CD4-positive, alpha-beta T cell treated with Interleukin-4 for 4 hours (primary cell): ENCODE measurements at regions not wholly inside any gene's neighbourhood (a gene's known extent, or its start where the extent isn't known, plus 50 kb on each side); places are given as distances from the start of the nearest gene placed in this dataset.

Source experiments
- DNase-seq: peaks from one replicate; pipeline ENCODE4 v3.0.0-alpha.2; 2020

DNA sequence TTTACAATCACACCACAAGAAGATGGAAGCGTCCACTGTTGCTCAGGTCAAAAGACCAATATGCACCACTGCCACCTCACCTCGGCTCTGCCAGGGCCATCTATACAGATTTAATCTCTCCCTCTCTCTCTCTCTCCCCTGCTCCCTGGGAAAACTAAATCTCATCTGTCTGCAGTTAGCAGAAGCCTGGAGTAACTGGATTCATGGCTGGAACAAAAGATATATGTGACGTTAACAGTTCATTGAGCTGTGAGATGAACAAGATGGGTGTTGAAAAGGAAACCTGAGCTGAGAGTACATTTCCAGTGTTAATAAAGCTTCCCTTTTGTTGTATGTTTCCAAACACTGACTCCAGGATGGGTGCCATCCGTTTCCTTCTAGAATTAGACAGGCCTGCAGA is 369.7 kb downstream of the CDK5RAP2 start:
- no peak for DNase-seq

- no peak for DNase-seq
These were observed 376.9 kb downstream of the CDK5RAP2 start for GRCh38 chr9:120202856-120203654.

DNA sequence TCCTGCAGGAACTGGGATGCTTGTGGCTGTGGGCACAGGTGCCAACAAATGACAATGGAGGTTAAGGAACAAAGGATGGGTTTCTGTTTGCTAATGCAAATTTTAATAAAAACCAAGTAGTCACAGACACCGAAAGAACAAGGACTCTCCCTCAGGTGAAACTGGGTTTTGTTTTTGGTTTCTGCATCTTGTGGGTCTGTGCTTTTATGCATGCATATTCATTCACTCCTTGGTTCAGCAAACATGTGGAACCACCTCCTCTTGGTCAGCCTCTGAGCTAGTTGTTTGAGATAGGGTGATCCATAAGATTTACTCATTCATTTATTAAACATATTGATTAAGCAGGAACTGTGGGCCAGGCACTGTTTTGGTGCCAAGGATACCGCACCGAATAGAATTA is 381.9 kb downstream of the CDK5RAP2 start:
- no peak for DNase-seq

GRCh38 chr9:120197605-120198004 is 382.4 kb downstream of the CDK5RAP2 start:
- DNase-seq, result no peak

DNA sequence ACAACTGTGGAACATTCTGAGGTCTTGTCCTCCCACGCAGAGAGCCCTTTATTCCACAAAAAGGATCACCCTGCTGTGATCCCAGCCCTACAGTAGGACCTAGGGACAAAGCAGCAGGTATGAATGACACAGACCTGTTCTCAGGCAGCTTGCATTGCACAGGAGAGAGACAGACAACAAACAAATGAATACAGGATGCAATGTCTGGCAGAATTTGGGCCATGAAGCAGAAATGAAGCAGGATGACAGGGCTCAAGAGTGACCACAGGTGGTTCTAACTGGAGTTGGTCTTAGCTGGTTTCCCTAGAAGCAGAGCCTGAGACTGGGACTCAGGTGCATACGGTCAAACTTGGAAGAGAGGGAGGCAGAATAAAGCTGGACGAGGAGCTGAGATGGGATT is 388.8 kb downstream of the CDK5RAP2 start:
- DNase-seq, result no peak

DNA sequence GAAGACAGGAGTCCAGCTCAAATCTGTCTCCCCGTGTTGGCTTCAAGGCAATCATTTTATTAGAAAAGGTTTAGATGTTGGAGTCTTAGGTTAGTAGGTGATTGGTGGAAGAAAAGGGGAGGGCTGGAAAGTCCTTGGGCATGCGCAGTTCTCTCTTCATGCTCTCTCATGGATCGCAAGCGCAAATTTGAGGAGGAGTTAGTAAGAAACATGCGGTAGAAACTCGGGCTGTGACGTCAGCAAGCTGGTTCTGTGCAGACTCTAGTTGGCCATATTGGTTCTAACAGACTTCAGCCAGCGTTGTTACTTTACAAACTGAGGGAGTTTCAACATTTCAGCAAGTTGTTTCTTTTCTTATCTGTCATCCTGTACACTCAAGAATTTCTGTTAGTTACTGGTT is 392.2 kb downstream of the CDK5RAP2 start:
- no peak for DNase-seq

- no peak for DNase-seq
These were observed 393.7 kb downstream of the CDK5RAP2 start for GRCh38 chr9:120186276-120186675.

DNA sequence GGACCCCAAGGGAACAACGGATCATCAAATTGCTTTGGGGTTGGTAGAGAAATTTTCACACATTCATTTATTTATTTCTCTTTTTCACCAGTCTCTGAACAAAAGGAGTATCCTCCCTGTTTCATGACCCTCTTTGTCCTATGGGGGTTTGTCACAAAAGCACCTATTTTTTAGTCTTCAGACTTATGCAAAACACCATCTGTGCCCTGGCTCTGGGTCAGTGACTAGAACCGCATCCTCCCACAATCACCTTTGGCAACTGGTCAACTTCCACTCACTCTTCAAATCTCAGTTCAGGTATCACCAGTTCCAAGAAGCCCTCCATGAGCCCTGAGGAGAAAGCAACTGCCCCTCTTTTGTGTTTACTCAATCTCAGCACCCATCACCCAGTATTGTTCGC is 395.7 kb downstream of the CDK5RAP2 start:
- no peak for DNase-seq

- DNase-seq, result no peak
These were observed 396.4 kb downstream of the CDK5RAP2 start for GRCh38 chr9:120183615-120184014.

GRCh38 chr9:120182011-120182410 is 398.0 kb downstream of the CDK5RAP2 start:
- DNase-seq, result no peak

- DNase-seq, result no peak
These were observed 402.8 kb downstream of the CDK5RAP2 start for GRCh38 chr9:120177121-120177520.

- no peak for DNase-seq
These were observed 404.9 kb downstream of the CDK5RAP2 start for GRCh38 chr9:120175031-120175430.

- DNase-seq, result no peak
These were observed 418.2 kb downstream of the CDK5RAP2 start for GRCh38 chr9:120161776-120162175.

- DNase-seq, result no peak
These were observed 421.7 kb downstream of the CDK5RAP2 start for GRCh38 chr9:120158221-120158620.

GRCh38 chr9:120156376-120156775 is 423.6 kb downstream of the CDK5RAP2 start:
- DNase-seq, result no peak

DNA sequence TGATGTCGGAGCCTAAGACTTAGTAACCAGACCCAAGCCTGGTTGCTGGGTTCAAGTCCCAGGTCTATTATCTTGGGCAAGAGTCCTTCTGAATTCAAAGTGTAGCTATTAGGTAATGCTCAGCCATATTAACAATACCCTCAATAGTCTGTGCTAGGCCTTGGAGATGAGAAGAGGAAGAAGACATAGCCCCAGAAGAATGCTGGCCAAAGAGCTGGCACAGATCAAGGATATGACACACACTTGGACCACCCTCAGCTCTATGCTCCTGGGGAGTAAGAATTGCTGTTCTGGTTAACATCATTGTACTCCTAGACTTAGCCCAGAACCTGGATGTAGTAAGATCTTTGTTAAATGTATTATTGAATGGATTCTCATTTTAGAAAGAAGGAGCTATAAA is 426.7 kb downstream of the CDK5RAP2 start:
- DNase-seq, result no peak

DNA sequence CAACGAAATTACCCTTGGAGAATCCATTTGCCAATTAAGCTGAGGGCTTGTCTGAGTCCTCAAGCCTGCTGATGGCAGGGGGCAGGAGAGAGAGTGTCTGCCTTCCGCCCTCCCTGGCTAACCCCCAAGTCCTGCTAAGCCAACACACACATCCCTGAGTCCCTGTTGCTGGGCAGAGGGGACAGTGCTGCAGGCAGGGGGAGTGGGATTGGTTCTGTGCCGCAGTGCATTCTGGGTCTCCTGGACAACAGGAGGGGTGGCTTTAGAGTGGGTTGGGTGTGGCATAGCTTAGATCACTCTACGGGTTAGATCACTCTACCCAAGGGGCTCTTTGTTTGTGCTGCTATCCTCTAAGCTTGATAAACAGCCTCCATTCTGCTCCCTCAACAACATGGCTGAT is 427.7 kb downstream of the CDK5RAP2 start:
- DNase-seq, result no peak

GRCh38 chr9:120151806-120152205 is 428.2 kb downstream of the CDK5RAP2 start:
- no peak for DNase-seq

- no peak for DNase-seq
These were observed 428.8 kb downstream of the CDK5RAP2 start for GRCh38 chr9:120151149-120151548.

DNA sequence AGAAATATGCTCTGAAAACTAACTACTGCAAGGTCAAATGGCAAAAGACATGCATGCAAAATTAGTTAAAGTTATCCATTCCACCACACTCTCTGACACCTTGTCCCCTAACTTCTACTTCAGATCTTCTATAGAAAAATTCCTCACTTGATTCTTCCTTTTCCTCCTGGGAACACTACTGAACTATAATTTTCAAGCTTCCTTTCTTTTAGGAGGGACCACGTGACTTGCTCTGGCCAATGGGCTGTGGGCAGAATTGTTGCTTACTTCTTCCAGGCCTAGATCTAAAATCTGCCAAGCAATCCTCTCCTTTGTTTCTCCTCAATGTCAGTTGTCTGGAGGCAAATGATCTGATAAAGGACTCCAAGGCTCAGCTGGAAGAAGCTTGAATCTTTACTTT is 441.0 kb downstream of the CDK5RAP2 start:
- DNase-seq, result no peak

DNA sequence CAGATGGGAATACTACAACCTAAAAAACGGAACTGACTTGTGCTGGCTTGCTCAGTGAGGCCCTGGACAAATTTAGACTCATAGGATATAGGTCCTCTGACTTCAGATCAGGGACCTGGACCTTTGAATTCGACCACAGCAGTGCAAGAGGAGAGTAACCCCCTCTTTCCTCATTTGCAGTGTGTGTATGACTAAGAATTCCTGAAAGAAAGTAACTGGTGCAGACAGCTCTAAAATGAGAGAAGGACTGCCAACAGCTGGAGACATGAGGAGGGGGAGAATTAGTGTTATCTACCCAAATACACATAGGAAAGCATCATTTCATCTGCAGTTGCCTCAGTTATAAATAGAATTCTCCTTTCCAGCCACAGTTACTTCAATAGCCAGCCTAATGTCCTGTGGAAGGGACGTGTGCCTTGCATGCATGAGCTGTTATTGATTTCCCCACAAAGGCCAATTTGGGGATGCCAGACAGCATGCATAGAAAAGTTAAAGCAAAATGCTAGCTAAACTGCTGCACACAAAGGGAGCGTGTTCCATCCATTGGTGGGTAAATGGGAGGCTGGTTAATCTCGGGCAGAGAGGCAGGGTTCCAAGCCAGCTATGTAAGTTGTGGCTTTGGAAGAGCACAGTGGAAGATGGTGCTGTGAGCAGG is 442.7 kb downstream of the CDK5RAP2 start:
- no peak for DNase-seq

DNA sequence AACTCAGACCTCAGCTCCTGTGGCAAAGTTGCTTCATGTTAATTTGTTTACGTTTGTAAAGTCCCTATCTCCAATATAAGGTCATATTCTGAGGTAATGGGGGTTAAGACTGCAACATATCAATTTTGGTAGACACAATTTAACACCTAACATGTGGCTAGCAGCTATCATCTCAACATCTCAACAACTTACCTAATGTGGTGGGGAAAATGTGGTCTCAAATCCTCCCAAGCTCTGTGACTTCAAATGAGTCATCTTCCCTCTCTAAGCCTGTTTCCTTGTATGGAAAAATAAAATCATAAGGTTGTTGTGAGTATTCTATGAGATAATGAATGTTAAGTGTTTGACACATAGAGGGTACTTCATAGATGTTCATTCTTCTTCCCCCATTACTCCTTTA is 443.3 kb downstream of the CDK5RAP2 start:
- no peak for DNase-seq

DNA sequence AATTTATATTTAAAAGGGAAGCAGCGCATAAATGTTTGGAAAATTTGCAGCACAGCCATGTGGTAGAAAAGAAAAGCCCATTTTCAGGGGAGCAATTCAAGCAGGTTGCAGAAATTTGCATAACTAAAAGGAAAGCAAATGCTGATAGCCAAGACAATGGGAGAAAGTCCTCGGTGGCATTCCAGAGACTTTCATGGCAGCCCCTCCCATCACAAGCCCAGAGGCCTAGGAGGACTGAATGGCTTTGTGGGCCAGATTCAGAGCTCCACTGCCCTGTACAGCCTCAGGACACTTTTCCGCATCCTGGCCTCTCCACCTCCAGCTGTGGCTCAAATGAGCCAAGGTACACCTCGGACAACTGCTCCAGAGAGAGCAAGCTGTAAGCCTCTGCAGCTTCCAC is 462.9 kb downstream of the CDK5RAP2 start:
- DNase-seq, result no peak

- DNase-seq, result no peak
These were observed 469.4 kb downstream of the CDK5RAP2 start for GRCh38 chr9:120110520-120110919.

DNA sequence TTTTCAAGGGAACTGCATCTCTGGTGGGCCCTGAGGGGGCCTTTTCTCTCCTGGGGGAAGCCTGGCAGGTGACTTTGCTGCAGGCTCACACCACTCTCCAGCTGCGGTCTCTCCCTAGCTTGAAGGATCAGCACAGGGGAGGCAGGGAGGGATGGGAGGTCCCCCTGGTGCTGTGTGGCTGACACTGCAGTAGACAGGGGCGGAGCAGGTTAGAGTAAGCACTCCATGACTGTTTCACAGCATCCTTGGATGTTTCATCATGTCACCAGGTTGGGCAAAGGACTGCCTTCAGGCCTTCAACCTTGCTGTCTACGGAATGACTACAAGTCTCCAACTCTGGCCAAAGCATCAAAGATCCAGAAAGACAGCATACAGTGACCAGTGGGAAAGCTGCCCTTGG is 470.7 kb downstream of the CDK5RAP2 start:
- no peak for DNase-seq
